ENCODE measurements at regions not wholly inside any gene's neighbourhood (a gene's known extent, or its start where the extent isn't known, plus 50 kb on each side); places are given as distances from the start of the nearest gene placed in this dataset.

DNA sequence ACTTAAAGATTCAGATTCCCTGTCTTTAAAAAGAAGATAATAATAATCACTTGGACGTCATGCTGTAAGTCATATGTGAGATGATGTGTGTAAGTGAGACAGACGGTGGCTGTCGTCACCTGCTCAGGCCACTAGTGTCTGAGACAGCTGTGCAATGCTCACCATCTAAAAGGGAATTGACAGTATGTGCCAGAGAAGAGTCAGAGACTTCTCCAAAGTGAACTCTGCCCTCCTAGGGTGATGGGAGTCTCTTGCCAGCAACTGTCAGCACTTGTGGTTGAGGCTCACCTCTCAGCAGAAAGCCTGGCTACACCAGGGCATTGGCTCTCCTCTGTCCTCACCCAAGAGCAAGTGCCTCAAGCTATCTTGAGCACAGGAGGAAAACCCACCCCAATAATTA is 131.6 kb upstream of the DNAJC10 start:
- ChIA-PET POLR2A (no interaction called here), CTCF (no interaction called here)
- TF ChIP-seq, protein P1, sequence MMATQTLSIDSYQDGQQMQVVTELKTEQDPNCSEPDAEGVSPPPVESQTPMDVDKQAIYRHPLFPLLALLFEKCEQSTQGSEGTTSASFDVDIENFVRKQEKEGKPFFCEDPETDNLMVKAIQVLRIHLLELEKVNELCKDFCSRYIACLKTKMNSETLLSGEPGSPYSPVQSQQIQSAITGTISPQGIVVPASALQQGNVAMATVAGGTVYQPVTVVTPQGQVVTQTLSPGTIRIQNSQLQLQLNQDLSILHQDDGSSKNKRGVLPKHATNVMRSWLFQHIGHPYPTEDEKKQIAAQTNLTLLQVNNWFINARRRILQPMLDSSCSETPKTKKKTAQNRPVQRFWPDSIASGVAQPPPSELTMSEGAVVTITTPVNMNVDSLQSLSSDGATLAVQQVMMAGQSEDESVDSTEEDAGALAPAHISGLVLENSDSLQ (IDR thresholded peaks at IDR 0.05): no peak
- TF ChIP-seq TARDBP (IDR thresholded peaks at IDR 0.05) (no peak), HDGF (IDR thresholded peaks at IDR 0.05; ENCODE audit: borderline replicate concordance) (no peak), FOXA1 (IDR thresholded peaks at IDR 0.05) (no peak), FOXM1 (IDR thresholded peaks at IDR 0.05; ENCODE audit: borderline replicate concordance) (no peak), SP1 (IDR thresholded peaks at IDR 0.05) (no peak), NFRKB (IDR thresholded peaks at IDR 0.05) (no peak), L3MBTL2 (conservative IDR thresholded peaks at IDR 0.05) (no peak), CTBP1 (IDR thresholded peaks at IDR 0.05; ENCODE audit: borderline replicate concordance) (no peak), ELF4 (IDR thresholded peaks at IDR 0.05) (no peak), SUZ12 (IDR thresholded peaks at IDR 0.05) (no peak), ARNT (IDR thresholded peaks at IDR 0.05) (no peak), BHLHE40 (IDR thresholded peaks at IDR 0.05; ENCODE audit: borderline replicate concordance) (no peak), LEF1 (IDR thresholded peaks at IDR 0.05; ENCODE audit: borderline replicate concordance) (no peak), FOXK2 (IDR thresholded peaks at IDR 0.05) (no peak), ZNF384 (IDR thresholded peaks at IDR 0.05) (no peak)
- no peak for DNase-seq (ENCODE audit: extremely low spot score)

DNA sequence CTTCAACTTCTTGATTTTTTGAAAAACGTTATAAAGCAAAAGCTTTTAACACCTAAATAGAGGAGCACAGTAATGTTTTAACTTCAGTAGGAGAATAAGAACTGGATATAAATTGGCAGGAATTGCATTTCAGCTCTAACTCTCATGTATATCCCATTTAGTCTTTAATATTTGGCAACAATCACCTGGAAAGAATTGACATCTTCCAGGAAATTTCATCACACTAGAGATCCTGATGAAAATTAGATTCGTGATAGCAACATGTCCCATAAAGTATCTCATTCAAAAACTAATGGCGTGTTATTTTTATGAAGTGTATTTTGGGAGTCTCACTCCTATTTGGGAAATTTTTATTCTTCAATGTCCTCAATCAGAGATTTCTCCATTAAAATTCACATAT is 131.1 kb upstream of the DNAJC10 start:
- ChIA-PET POLR2A (no interaction called here), CTCF (no interaction called here)
- TF ChIP-seq FOXA1 (IDR thresholded peaks at IDR 0.05) (no peak), LEF1 (IDR thresholded peaks at IDR 0.05; ENCODE audit: borderline replicate concordance) (no peak)
- no peak for DNase-seq (ENCODE audit: extremely low spot score)

DNA sequence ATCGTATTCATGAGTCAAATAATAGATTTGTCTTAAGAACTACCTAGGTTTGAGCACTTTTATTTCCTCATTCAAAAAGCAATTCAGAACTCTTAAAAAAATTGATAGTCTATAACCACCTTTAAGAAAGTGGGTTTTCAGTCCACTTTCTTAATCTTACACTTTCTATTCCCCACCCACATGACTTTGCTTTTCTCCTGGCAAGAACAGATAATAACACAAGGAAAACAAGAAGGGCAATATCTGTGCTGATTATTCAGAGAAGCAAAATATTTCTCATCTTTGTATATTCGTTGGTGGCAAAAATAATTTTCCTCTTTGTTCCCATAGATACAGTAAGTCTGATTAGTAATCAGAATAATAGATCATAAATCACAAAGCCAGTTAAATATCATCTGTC is 130.6 kb upstream of the DNAJC10 start:
- TF ChIP-seq TARDBP (IDR thresholded peaks at IDR 0.05): no peak
- TF ChIP-seq FOXM1 (IDR thresholded peaks at IDR 0.05; ENCODE audit: borderline replicate concordance): no peak
- no peak for TF ChIP-seq BHLHE40 (IDR thresholded peaks at IDR 0.05; ENCODE audit: borderline replicate concordance)
- TF ChIP-seq, protein P1 (IDR thresholded peaks at IDR 0.05): no peak
- no peak for DNase-seq (ENCODE audit: extremely low spot score)
- ChIA-PET POLR2A (no interaction called here), CTCF (no interaction called here)

DNA sequence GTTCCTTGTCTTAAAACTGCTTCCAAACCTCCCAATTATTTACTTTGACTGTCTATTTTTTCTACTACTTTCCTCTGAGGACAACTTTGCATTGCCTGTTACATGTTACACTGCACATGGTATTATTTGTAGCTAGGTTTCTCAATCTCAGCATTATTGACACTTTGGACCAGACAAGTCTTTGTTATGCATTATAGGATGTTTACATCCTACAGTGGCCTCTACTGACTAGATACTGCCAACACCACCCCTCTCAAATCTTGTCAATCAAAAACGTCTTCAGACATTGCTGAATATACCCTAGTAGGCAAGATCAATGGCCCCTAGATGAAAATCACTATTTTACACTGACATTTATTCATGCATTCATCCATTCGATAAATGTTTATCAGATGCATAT is 129.6 kb upstream of the DNAJC10 start:
- DNase-seq (ENCODE audit: extremely low spot score): no peak
- POLR2A ChIA-PET: no interaction called here
- CTCF ChIA-PET: interaction anchor here (0.5 kb wide), 1 partner anchor 1179 kb away, joined by 3 read pairs; no protein-coding TSS in a partner anchor
- TF ChIP-seq LEF1 (IDR thresholded peaks at IDR 0.05; ENCODE audit: borderline replicate concordance) (no peak), ZNF384 (IDR thresholded peaks at IDR 0.05) (no peak), ELF4 (IDR thresholded peaks at IDR 0.05) (no peak), ARNT (IDR thresholded peaks at IDR 0.05) (no peak), L3MBTL2 (conservative IDR thresholded peaks at IDR 0.05) (no peak), BHLHE40 (IDR thresholded peaks at IDR 0.05; ENCODE audit: borderline replicate concordance) (no peak), SUZ12 (IDR thresholded peaks at IDR 0.05) (no peak), HDGF (IDR thresholded peaks at IDR 0.05; ENCODE audit: borderline replicate concordance) (no peak), TARDBP (IDR thresholded peaks at IDR 0.05) (no peak), FOXK2 (IDR thresholded peaks at IDR 0.05) (no peak), SP1 (IDR thresholded peaks at IDR 0.05) (no peak)

DNA sequence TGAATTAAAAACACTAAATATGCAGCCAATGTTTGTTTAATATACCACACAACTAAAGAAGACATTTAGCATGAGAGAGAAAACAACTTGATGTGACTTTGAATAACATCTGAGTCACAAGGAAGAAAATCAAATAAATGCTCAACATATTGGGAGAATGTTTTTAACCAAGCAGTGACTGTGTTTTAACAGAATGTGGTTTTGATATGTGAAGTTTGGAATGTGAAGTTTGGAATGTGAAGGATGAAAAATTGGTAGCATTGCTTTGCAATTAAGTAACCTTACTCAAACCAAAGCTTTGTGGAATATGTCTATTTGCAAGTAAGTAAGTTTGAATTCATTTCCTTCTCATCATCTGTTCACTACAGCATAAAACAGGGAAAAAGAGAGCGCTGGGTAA is 128.2 kb upstream of the DNAJC10 start:
- ChIA-PET CTCF (no interaction called here), POLR2A (no interaction called here)
- TF ChIP-seq FOXM1 (IDR thresholded peaks at IDR 0.05; ENCODE audit: borderline replicate concordance) (no peak), FOXA1 (IDR thresholded peaks at IDR 0.05) (no peak), L3MBTL2 (conservative IDR thresholded peaks at IDR 0.05) (no peak), CTBP1 (IDR thresholded peaks at IDR 0.05; ENCODE audit: borderline replicate concordance) (no peak), SUZ12 (IDR thresholded peaks at IDR 0.05) (no peak), NFRKB (IDR thresholded peaks at IDR 0.05) (no peak), FOXK2 (IDR thresholded peaks at IDR 0.05) (no peak)
- TF ChIP-seq, protein P1 (IDR thresholded peaks at IDR 0.05): no peak
- no peak for DNase-seq (ENCODE audit: extremely low spot score)

DNA sequence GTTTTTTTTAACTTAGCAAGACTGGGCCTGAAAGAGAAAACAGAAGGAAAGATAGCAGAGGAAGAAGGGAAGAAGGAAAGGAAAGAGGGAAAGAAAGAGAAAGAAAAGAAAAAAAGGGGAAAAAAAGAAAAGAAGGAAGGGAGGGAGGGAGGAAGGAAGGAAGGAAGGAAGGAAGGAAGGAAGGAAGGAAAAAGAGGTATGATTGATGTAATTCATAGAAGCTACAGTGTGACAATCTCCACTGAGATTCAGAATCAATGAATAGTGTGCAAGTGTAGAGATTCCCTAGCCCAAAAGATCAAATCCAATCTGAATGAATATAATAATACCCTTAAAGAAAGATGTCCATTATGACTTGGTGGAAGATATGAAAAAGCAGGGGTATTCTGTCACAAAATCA is 126.9 kb upstream of the DNAJC10 start:
- ChIA-PET POLR2A (no interaction called here), CTCF (no interaction called here)
- TF ChIP-seq SUZ12 (IDR thresholded peaks at IDR 0.05) (no peak), FOXK2 (IDR thresholded peaks at IDR 0.05) (no peak), NFRKB (IDR thresholded peaks at IDR 0.05) (no peak), LEF1 (IDR thresholded peaks at IDR 0.05; ENCODE audit: borderline replicate concordance) (no peak), CTBP1 (IDR thresholded peaks at IDR 0.05; ENCODE audit: borderline replicate concordance) (no peak), ARNT (IDR thresholded peaks at IDR 0.05) (no peak), FOXA1 (IDR thresholded peaks at IDR 0.05) (no peak), SP1 (IDR thresholded peaks at IDR 0.05) (no peak), ELF4 (IDR thresholded peaks at IDR 0.05) (no peak), L3MBTL2 (conservative IDR thresholded peaks at IDR 0.05) (no peak), ZNF384 (IDR thresholded peaks at IDR 0.05) (no peak), TARDBP (IDR thresholded peaks at IDR 0.05) (no peak)
- TF ChIP-seq, protein P1 (IDR thresholded peaks at IDR 0.05): no peak
- no peak for DNase-seq (ENCODE audit: extremely low spot score)

Data from HEK293T (cell line).